PC-3 (cell line): ENCODE measurements at regions not wholly inside any gene's neighbourhood (a gene's known extent, or its start where the extent isn't known, plus 50 kb on each side); places are given as distances from the start of the nearest gene placed in this dataset.

Experiments used
- ATAC-seq: fragments of 200-7000 bp; cut with Tn5 transposase; 2 replicates; pipeline ENCODE4 v1.9.1; 2020; ENCODE audit warnings: mild to moderate bottlenecking, moderate library complexity
- BruUV-seq: library from RNA; stranded (reverse); fragments of 400-500 nt; replicated peaks from 2 replicates; lab custom pipeline; 2021; lab: Mats Ljungman, UMichigan
- CTCF ChIA-PET: fragments of 300-600 bp; sonication (Branson Sonifier 250); formaldehyde crosslinking; loops from one replicate; lab custom pipeline; 2022; ENCODE audit warnings: antibody characterized with exemption; lab: Charles Lee
- POLR2A ChIA-PET: fragments of 300-600 bp; sonication (Branson Sonifier 250); formaldehyde crosslinking; loops from one replicate; lab custom pipeline; 2022; ENCODE audit warnings: antibody characterized with exemption; ENCODE audit not compliant: unreplicated experiment; lab: Charles Lee
- DNase-seq: peaks from one replicate; pipeline ENCODE4 v3.0.0-alpha.2; 2015
- H2AFZ ChIP-seq: fragments of 300-600 bp; sonication (generic); 2 replicates; pipeline ENCODE4 v1.6.0; 2016; ENCODE audit warnings: antibody characterized with exemption, low read length
- H3F3A ChIP-seq: fragments of 300-600 bp; sonication (generic); one replicate; pipeline ENCODE4 v1.6.0; 2017; ENCODE audit warnings: antibody characterized with exemption, low read length, control low read depth, mild to moderate bottlenecking; ENCODE audit not compliant: unreplicated experiment
- H3K27ac ChIP-seq: fragments of 300-600 bp; sonication (generic); 2 replicates; pipeline ENCODE4 v1.5.1; 2016; ENCODE audit warnings: mild to moderate bottlenecking, low read length
- H3K27me3 ChIP-seq: fragments of 300-600 bp; sonication (generic); 2 replicates; pipeline ENCODE4 v1.6.1; 2016; ENCODE audit warnings: low read length, mixed read lengths
- H3K36me3 ChIP-seq: fragments of 300-600 bp; sonication (generic); 2 replicates; pipeline ENCODE4 v1.6.1; 2016; ENCODE audit warnings: low read depth, mixed run types, low read length, mixed read lengths
- H3K4me1 ChIP-seq: fragments of 300-600 bp; sonication (generic); 2 replicates; pipeline ENCODE4 v1.5.1; 2016; ENCODE audit warnings: low read length; ENCODE audit not compliant: insufficient read depth
- H3K4me2 ChIP-seq: fragments of 300-600 bp; sonication (generic); 2 replicates; pipeline ENCODE4 v1.6.0; 2016; ENCODE audit warnings: low read length
- H3K4me3 ChIP-seq: fragments of 300-600 bp; sonication (generic); 2 replicates; pipeline ENCODE4 v1.5.1; 2016; ENCODE audit warnings: mild to moderate bottlenecking, low read length, mixed read lengths
- H3K79me2 ChIP-seq: fragments of 300-600 bp; sonication (generic); 2 replicates; pipeline ENCODE4 v1.6.1; 2017; ENCODE audit warnings: low read length, mixed read lengths
- H3K9ac ChIP-seq: fragments of 300-600 bp; sonication (generic); 2 replicates; pipeline ENCODE4 v1.6.0; 2016; ENCODE audit warnings: mild to moderate bottlenecking, low read length
- H3K9me2 ChIP-seq: fragments of 300-600 bp; sonication (generic); replicated peaks from 2 replicates; pipeline ENCODE4 v1.6.1; 2016; ENCODE audit warnings: mixed run types, low read length, mixed read lengths
- H3K9me3 ChIP-seq: fragments of 300-600 bp; sonication (generic); 2 replicates; pipeline ENCODE4 v1.6.1; 2016; ENCODE audit warnings: low read length, mixed read lengths
- H4K20me1 ChIP-seq: fragments of 300-600 bp; sonication (generic); 2 replicates; pipeline ENCODE4 v1.6.1; 2016; ENCODE audit warnings: low read length, mixed read lengths
- CTCF ChIP-seq: fragments of 300-600 bp; sonication (generic); conservative IDR thresholded peaks from 2 replicates; pipeline ENCODE4 v1.5.1; 2017; ENCODE audit warnings: antibody characterized with exemption, low read depth, mild to moderate bottlenecking, low read length
- EZH2 ChIP-seq: fragments of 300-600 bp; sonication (generic); IDR thresholded peaks from one replicate; pipeline ENCODE4 v1.6.1; 2017; ENCODE audit warnings: antibody characterized with exemption, mild to moderate bottlenecking, low read length; ENCODE audit not compliant: unreplicated experiment
- EZH2phosphoT487 ChIP-seq: fragments of 300-600 bp; sonication (generic); IDR thresholded peaks from 2 replicates; pipeline ENCODE4 v1.6.1; 2018; ENCODE audit warnings: mild to moderate bottlenecking, antibody characterized with exemption, low read length, borderline replicate concordance
- intact Hi-C: fragments of 100-400 bp; cut with micrococcal nuclease; formaldehyde crosslinking; loops from 2 replicates; pipeline ENCODE4 v1.9.0; 2023

GRCh38 chr20:11445891-11446290, 471.8 kb upstream of the BTBD3 start:
- H3K4me3 ChIP-seq, result no peak overlapping the region
- ATAC-seq (no peak), DNase-seq (no peak)
- POLR2A ChIA-PET, result no interaction called here
- no peaks in the 10 kb centered on the region for H3K9me3 ChIP-seq
- H3K79me2 ChIP-seq, result no peaks in the 10 kb centered on the region
- no peak overlapping the region for H3K9ac ChIP-seq
- intact Hi-C loops, result no loop called here
- no peaks in the 10 kb centered on the region for H3K36me3 ChIP-seq
- TF ChIP-seq CTCF, result no peak
- no peak for TF ChIP-seq EZH2phosphoT487
- TF ChIP-seq EZH2, result no peak
- BruUV-seq, result no TSS peak
- no peak overlapping the region for H3K27ac ChIP-seq
- no peaks in the 10 kb centered on the region for H3K9me2 ChIP-seq
- no peak overlapping the region for H3K4me2 ChIP-seq
- H3F3A ChIP-seq, result no peaks in the 10 kb centered on the region
- H3K27me3 ChIP-seq, result no peaks in the 10 kb centered on the region
- H2AFZ ChIP-seq, result no peak overlapping the region
- H4K20me1 ChIP-seq, result no peaks in the 10 kb centered on the region
- CTCF ChIA-PET, result no interaction called here
- no peaks in the 10 kb centered on the region for H3K4me1 ChIP-seq

- no peak for ATAC-seq
- intact Hi-C loops, result no loop called here
These were observed 470.2 kb upstream of the BTBD3 start for GRCh38 chr20:11447371-11448100.

More at GRCh38 chr20:11447371-11448100, 470.2 kb upstream of the BTBD3 start:
- no peak overlapping the region for H2AFZ ChIP-seq
- H3K9ac ChIP-seq, result no peak overlapping the region
- H3K9me3 ChIP-seq, result no peaks in the 10 kb centered on the region
- H3K4me1 ChIP-seq, result peaks cover 8% of the 10 kb centered on the region
- TF ChIP-seq CTCF (no peak), EZH2phosphoT487 (no peak), EZH2 (no peak)
- no peaks in the 10 kb centered on the region for H3K79me2 ChIP-seq
- BruUV-seq, result no TSS peak
- no peaks in the 10 kb centered on the region for H3F3A ChIP-seq
- 0 out of 2 replicates have a peak, but pooled peaks cover under 1% of the 10 kb centered on the region for H3K9me2 ChIP-seq
- H3K27ac ChIP-seq, result no peak overlapping the region
- POLR2A ChIA-PET, result no interaction called here
- no peak for DNase-seq
- CTCF ChIA-PET, result no interaction called here
- no peak overlapping the region for H3K4me3 ChIP-seq
- H4K20me1 ChIP-seq, result no peaks in the 10 kb centered on the region
- H3K36me3 ChIP-seq, result no peaks in the 10 kb centered on the region
- H3K4me2 ChIP-seq, result no peak overlapping the region
- no peaks in the 10 kb centered on the region for H3K27me3 ChIP-seq
